Prostate gland (tissue), 2 donors: ENCODE measurements at regions not wholly inside any gene's neighbourhood (a gene's known extent, or its start where the extent isn't known, plus 50 kb on each side); places are given as distances from the start of the nearest gene placed in this dataset.

Source experiments
- CTCF ChIP-seq, 4 experiments: fragments of 200-600 bp in 2 of 4; fragments of 450-650 bp in 2 of 4; sonication (generic) in 2 of 4; IDR thresholded peaks; 1 replicate in 3 of 4; 2 replicates in 1 of 4; pipeline ENCODE4 v1.5.1; 2016 to 2019; ENCODE audit warnings: antibody characterized with exemption in 4 of 4, mild to moderate bottlenecking in 2 of 4, moderate library complexity in 2 of 4
- POLR2A ChIP-seq: fragments of 450-650 bp; IDR thresholded peaks from one replicate; pipeline ENCODE4 v1.6.1; 2016; ENCODE audit warnings: antibody characterized with exemption, mild to moderate bottlenecking

- TF ChIP-seq CTCF (IDR thresholded peaks at IDR 0.05), result no peak
- TF ChIP-seq POLR2A, result no peak
Measured at GRCh38 chr5:164098531-164098930, 593.1 kb downstream of the MAT2B start.
